Liver (tissue), 3 donors: ENCODE measurements at regions not wholly inside any gene's neighbourhood (a gene's known extent, or its start where the extent isn't known, plus 50 kb on each side); places are given as distances from the start of the nearest gene placed in this dataset.

Experiments used
- ATF3 ChIP-seq: IDR thresholded peaks from 2 replicates; pipeline ENCODE4 v1.6.1; 2016; ENCODE audit warnings: antibody characterized with exemption
- EGR1 ChIP-seq, 2 donors: IDR thresholded peaks; 2 replicates each; pipeline ENCODE4 v1.6.1; 2016 to 2018; ENCODE audit warnings: antibody characterized with exemption in 2 of 2, low read depth in 2 of 2
- FOXA1 ChIP-seq: IDR thresholded peaks from 2 replicates; pipeline ENCODE4 v1.6.1; 2016; ENCODE audit warnings: antibody characterized with exemption
- GABPA ChIP-seq, 2 donors: IDR thresholded peaks in 1 of 2; conservative IDR thresholded peaks in 1 of 2; 2 replicates each; pipeline ENCODE4 v1.6.1; 2016; ENCODE audit warnings: antibody characterized with exemption in 2 of 2, mild to moderate bottlenecking in 1 of 2, moderate library complexity in 1 of 2
- JUND ChIP-seq, 2 donors: IDR thresholded peaks; 2 replicates each; pipeline ENCODE4 v1.6.1; 2016; ENCODE audit warnings: antibody characterized with exemption in 2 of 2
- MAX ChIP-seq: IDR thresholded peaks from 2 replicates; pipeline ENCODE4 v1.6.1; 2016; ENCODE audit warnings: antibody characterized with exemption
- RAD21 ChIP-seq, 2 donors: IDR thresholded peaks; 2 replicates each; pipeline ENCODE4 v1.6.1; 2016; ENCODE audit warnings: antibody characterized with exemption in 2 of 2, mild to moderate bottlenecking in 2 of 2
- REST ChIP-seq: IDR thresholded peaks from 2 replicates; pipeline ENCODE4 v1.6.1; 2016; ENCODE audit warnings: antibody characterized with exemption, mild to moderate bottlenecking
- RXRA ChIP-seq, 2 donors: IDR thresholded peaks; 2 replicates each; pipeline ENCODE4 v1.6.1; 2017 to 2018; ENCODE audit warnings: antibody characterized with exemption in 2 of 2, mild to moderate bottlenecking in 1 of 2
- TAF1 ChIP-seq: conservative IDR thresholded peaks from 2 replicates; pipeline ENCODE4 v1.6.1; 2016; ENCODE audit warnings: antibody characterized with exemption, mild to moderate bottlenecking
- YY1 ChIP-seq: IDR thresholded peaks from 2 replicates; pipeline ENCODE4 v1.6.1; 2016; ENCODE audit warnings: antibody characterized with exemption, mild to moderate bottlenecking
- TF ChIP-seq, protein P1 (sequence below): fragments of 150-350 bp; IDR thresholded peaks from 2 replicates; pipeline ENCODE4 v1.5.1; 2017; ENCODE audit warnings: improper control_type of control experiment, low read depth, low read length; ENCODE audit not compliant: missing input control
- TF ChIP-seq, protein P2 (sequence below): IDR thresholded peaks from 2 replicates; pipeline ENCODE4 v1.6.1; 2016; ENCODE audit warnings: antibody characterized with exemption
- donor health status: healthy.
- donor health status: healthy.

GRCh38 chr4:117654079-117654478 lies 380.2 kb upstream of the NDST3 start:
- TF ChIP-seq ATF3: no peak
- TF ChIP-seq, protein P1, sequence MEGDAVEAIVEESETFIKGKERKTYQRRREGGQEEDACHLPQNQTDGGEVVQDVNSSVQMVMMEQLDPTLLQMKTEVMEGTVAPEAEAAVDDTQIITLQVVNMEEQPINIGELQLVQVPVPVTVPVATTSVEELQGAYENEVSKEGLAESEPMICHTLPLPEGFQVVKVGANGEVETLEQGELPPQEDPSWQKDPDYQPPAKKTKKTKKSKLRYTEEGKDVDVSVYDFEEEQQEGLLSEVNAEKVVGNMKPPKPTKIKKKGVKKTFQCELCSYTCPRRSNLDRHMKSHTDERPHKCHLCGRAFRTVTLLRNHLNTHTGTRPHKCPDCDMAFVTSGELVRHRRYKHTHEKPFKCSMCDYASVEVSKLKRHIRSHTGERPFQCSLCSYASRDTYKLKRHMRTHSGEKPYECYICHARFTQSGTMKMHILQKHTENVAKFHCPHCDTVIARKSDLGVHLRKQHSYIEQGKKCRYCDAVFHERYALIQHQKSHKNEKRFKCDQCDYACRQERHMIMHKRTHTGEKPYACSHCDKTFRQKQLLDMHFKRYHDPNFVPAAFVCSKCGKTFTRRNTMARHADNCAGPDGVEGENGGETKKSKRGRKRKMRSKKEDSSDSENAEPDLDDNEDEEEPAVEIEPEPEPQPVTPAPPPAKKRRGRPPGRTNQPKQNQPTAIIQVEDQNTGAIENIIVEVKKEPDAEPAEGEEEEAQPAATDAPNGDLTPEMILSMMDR: no peak
- no peak for TF ChIP-seq TAF1
- no peak for TF ChIP-seq FOXA1
- TF ChIP-seq MAX: no peak
- TF ChIP-seq EGR1 (IDR thresholded peaks at IDR 0.05; ENCODE audit: low read depth in 2 of 2): no peak
- no peak for TF ChIP-seq JUND (IDR thresholded peaks at IDR 0.05)
- no peak for TF ChIP-seq RXRA (IDR thresholded peaks at IDR 0.05)
- no peak for TF ChIP-seq REST
- TF ChIP-seq GABPA (IDR thresholded peaks at IDR 0.05 in 1 of 2, conservative IDR thresholded peaks at IDR 0.05 in 1 of 2): no peak
- TF ChIP-seq YY1: no peak
- TF ChIP-seq, protein P2, sequence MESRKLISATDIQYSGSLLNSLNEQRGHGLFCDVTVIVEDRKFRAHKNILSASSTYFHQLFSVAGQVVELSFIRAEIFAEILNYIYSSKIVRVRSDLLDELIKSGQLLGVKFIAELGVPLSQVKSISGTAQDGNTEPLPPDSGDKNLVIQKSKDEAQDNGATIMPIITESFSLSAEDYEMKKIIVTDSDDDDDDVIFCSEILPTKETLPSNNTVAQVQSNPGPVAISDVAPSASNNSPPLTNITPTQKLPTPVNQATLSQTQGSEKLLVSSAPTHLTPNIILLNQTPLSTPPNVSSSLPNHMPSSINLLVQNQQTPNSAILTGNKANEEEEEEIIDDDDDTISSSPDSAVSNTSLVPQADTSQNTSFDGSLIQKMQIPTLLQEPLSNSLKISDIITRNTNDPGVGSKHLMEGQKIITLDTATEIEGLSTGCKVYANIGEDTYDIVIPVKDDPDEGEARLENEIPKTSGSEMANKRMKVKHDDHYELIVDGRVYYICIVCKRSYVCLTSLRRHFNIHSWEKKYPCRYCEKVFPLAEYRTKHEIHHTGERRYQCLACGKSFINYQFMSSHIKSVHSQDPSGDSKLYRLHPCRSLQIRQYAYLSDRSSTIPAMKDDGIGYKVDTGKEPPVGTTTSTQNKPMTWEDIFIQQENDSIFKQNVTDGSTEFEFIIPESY: no peak
- TF ChIP-seq RAD21 (IDR thresholded peaks at IDR 0.05): no peak
